GM23338 (cell line): ENCODE measurements at regions not wholly inside any gene's neighbourhood (a gene's known extent, or its start where the extent isn't known, plus 50 kb on each side); places are given as distances from the start of the nearest gene placed in this dataset.

ENCODE experiments used
- CREB1 ChIP-seq: fragments of 250-450 bp; sonication (Bioruptor Pico); IDR thresholded peaks from 2 replicates; pipeline ENCODE4 v1.5.0; 2020; ENCODE audit warnings: low read depth, mild to moderate bottlenecking, moderate library complexity
- EZH2 ChIP-seq: fragments of 200-600 bp; sonication (generic); IDR thresholded peaks from one replicate; pipeline ENCODE4 v1.8.0; 2017; ENCODE audit warnings: antibody characterized with exemption, mild to moderate bottlenecking, low read depth; ENCODE audit not compliant: unreplicated experiment
- EZH2phosphoT487 ChIP-seq: fragments of 200-600 bp; sonication (generic); IDR thresholded peaks from one replicate; pipeline ENCODE4 v1.8.1; 2018; ENCODE audit warnings: antibody characterized with exemption; ENCODE audit not compliant: unreplicated experiment
- NANOG ChIP-seq: IDR thresholded peaks from 2 replicates; pipeline ENCODE4 v1.6.1; 2016; ENCODE audit warnings: antibody characterized with exemption, borderline replicate concordance
- POLR2AphosphoS5 ChIP-seq: IDR thresholded peaks from 2 replicates; pipeline ENCODE4 v1.6.1; 2016; ENCODE audit warnings: antibody characterized with exemption, low read depth
- STAT1 ChIP-seq: IDR thresholded peaks from one replicate; pipeline ENCODE4 v1.6.1; 2016; ENCODE audit warnings: antibody characterized with exemption; ENCODE audit not compliant: unreplicated experiment
- TF ChIP-seq, protein P1 (sequence below), 2 experiments: fragments of 200-600 bp in 1 of 2; sonication (generic) in 1 of 2; conservative IDR thresholded peaks; 2 replicates each; pipeline versions ENCODE4 v1.5.1 to v1.6.1; 2016 to 2017; ENCODE audit warnings: antibody characterized with exemption in 2 of 2, low read depth in 2 of 2, mild to moderate bottlenecking in 2 of 2, moderate library complexity in 1 of 2
- TF ChIP-seq, protein P2 (sequence below): IDR thresholded peaks from one replicate; pipeline ENCODE4 v1.6.1; 2018; ENCODE audit warnings: antibody characterized with exemption; ENCODE audit not compliant: unreplicated experiment
- TF ChIP-seq, protein P3 (sequence below): IDR thresholded peaks from 2 replicates; pipeline ENCODE4 v1.6.1; 2016; ENCODE audit warnings: antibody characterized with exemption

DNA sequence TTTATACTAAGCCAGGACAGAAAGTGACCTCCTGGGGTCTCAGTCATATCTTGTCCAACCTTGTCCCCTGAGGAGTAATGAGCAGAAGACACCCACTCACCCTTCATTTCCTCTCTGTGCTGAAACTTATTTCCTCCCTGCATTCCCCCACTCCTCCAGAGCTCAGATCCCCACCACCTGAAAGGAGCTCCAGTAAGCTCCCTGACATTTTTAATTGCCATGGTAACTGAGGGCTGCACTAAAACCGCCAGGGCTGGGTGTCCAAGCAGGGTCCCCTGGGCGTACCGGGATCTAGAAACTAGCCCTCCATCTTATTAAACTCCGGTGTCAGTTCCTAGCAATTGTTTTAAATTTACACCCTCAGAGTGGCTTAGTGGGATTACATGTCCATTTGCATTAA is 393.3 kb upstream of the HNRNPA3 start:
- TF ChIP-seq, protein P1, sequence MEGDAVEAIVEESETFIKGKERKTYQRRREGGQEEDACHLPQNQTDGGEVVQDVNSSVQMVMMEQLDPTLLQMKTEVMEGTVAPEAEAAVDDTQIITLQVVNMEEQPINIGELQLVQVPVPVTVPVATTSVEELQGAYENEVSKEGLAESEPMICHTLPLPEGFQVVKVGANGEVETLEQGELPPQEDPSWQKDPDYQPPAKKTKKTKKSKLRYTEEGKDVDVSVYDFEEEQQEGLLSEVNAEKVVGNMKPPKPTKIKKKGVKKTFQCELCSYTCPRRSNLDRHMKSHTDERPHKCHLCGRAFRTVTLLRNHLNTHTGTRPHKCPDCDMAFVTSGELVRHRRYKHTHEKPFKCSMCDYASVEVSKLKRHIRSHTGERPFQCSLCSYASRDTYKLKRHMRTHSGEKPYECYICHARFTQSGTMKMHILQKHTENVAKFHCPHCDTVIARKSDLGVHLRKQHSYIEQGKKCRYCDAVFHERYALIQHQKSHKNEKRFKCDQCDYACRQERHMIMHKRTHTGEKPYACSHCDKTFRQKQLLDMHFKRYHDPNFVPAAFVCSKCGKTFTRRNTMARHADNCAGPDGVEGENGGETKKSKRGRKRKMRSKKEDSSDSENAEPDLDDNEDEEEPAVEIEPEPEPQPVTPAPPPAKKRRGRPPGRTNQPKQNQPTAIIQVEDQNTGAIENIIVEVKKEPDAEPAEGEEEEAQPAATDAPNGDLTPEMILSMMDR (conservative IDR thresholded peaks at IDR 0.05; ENCODE audit: low read depth in 2 of 2), result no peak
- no peak for TF ChIP-seq CREB1 (CRISPR knock-in tag)
- no peak for TF ChIP-seq POLR2AphosphoS5
- no peak for TF ChIP-seq EZH2phosphoT487
- TF ChIP-seq EZH2, result no peak
- TF ChIP-seq, protein P2, sequence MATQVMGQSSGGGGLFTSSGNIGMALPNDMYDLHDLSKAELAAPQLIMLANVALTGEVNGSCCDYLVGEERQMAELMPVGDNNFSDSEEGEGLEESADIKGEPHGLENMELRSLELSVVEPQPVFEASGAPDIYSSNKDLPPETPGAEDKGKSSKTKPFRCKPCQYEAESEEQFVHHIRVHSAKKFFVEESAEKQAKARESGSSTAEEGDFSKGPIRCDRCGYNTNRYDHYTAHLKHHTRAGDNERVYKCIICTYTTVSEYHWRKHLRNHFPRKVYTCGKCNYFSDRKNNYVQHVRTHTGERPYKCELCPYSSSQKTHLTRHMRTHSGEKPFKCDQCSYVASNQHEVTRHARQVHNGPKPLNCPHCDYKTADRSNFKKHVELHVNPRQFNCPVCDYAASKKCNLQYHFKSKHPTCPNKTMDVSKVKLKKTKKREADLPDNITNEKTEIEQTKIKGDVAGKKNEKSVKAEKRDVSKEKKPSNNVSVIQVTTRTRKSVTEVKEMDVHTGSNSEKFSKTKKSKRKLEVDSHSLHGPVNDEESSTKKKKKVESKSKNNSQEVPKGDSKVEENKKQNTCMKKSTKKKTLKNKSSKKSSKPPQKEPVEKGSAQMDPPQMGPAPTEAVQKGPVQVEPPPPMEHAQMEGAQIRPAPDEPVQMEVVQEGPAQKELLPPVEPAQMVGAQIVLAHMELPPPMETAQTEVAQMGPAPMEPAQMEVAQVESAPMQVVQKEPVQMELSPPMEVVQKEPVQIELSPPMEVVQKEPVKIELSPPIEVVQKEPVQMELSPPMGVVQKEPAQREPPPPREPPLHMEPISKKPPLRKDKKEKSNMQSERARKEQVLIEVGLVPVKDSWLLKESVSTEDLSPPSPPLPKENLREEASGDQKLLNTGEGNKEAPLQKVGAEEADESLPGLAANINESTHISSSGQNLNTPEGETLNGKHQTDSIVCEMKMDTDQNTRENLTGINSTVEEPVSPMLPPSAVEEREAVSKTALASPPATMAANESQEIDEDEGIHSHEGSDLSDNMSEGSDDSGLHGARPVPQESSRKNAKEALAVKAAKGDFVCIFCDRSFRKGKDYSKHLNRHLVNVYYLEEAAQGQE, result no peak
- TF ChIP-seq STAT1, result no peak
- TF ChIP-seq NANOG, result no peak
- TF ChIP-seq, protein P3, sequence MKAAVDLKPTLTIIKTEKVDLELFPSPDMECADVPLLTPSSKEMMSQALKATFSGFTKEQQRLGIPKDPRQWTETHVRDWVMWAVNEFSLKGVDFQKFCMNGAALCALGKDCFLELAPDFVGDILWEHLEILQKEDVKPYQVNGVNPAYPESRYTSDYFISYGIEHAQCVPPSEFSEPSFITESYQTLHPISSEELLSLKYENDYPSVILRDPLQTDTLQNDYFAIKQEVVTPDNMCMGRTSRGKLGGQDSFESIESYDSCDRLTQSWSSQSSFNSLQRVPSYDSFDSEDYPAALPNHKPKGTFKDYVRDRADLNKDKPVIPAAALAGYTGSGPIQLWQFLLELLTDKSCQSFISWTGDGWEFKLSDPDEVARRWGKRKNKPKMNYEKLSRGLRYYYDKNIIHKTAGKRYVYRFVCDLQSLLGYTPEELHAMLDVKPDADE, result no peak
